GM13976 (cell line): ENCODE measurements at regions not wholly inside any gene's neighbourhood (a gene's known extent, or its start where the extent isn't known, plus 50 kb on each side); places are given as distances from the start of the nearest gene placed in this dataset.

Experiments used
- DNase-seq: peaks from one replicate; pipeline ENCODE4 v3.0.0; 2012; ENCODE audit warnings: low spot score
- CTCF ChIP-seq: IDR thresholded peaks from 2 replicates; pipeline ENCODE4 v1.5.1; 2012; ENCODE audit warnings: borderline replicate concordance, mild to moderate bottlenecking; ENCODE audit not compliant: insufficient read depth; ENCODE audit errors: extremely low read depth, missing control alignments, control extremely low read depth
- in situ Hi-C: fragments of 300-500 bp; cut with MboI; formaldehyde crosslinking; loops from one replicate; pipeline ENCODE4 v1.12.0; 2022; ENCODE audit warnings: low sequenced_read_pairs, mixed read lengths, inconsistent platforms; ENCODE audit not compliant: unreplicated experiment

GRCh38 chr2:220842901-220843665, 729.0 kb downstream of the EPHA4 start:
- in situ Hi-C loops, result no loop called here
- no peak for TF ChIP-seq CTCF
- no peak for DNase-seq

- no peak for TF ChIP-seq CTCF
- no peak for DNase-seq
- in situ Hi-C loops, result no loop called here
Observed at GRCh38 chr2:220845766-220846273, 726.3 kb downstream of the EPHA4 start.

- no peak for TF ChIP-seq CTCF
- in situ Hi-C loops, result no loop called here
- DNase-seq, result no peak
Observed at GRCh38 chr2:220847006-220847405, 725.1 kb downstream of the EPHA4 start.

- DNase-seq, result no peak
- no peak for TF ChIP-seq CTCF
Observed at GRCh38 chr2:220847589-220847988, 724.5 kb downstream of the EPHA4 start.

GRCh38 chr2:220849433-220849832, 722.7 kb downstream of the EPHA4 start:
- in situ Hi-C loops, result no loop called here
- TF ChIP-seq CTCF, result no peak
- DNase-seq, result no peak

More at GRCh38 chr2:220847589-220847988, 724.5 kb downstream of the EPHA4 start:
- in situ Hi-C loops, result no loop called here

- TF ChIP-seq CTCF, result no peak
- in situ Hi-C loops, result no loop called here
Observed at GRCh38 chr2:220850116-220850515, 722.0 kb downstream of the EPHA4 start.

More at GRCh38 chr2:220850116-220850515, 722.0 kb downstream of the EPHA4 start:
- DNase-seq, result no peak
